Naive thymus-derived CD8-positive, alpha-beta T cell (primary cell): ENCODE measurements at regions not wholly inside any gene's neighbourhood (a gene's known extent, or its start where the extent isn't known, plus 50 kb on each side); places are given as distances from the start of the nearest gene placed in this dataset.

ENCODE experiments used
- ATAC-seq, 2 donors: fragments of 150-1000 bp; cut with Tn5 transposase in 1 of 2; sonication (Bioruptor Pico), chemical (Tn5 transposase) in 1 of 2; 1 replicate in 1 of 2; 2 replicates in 1 of 2; pipeline ENCODE4 v1.10.0; 2021; ENCODE audit warnings: mild to moderate bottlenecking in 2 of 2, moderate library complexity in 2 of 2
- POLR2A ChIA-PET: fragments of 350-600 bp; sonication (Branson Sonifier 250); formaldehyde crosslinking; loops from one replicate; lab custom pipeline; 2021; ENCODE audit warnings: antibody characterized with exemption; lab: Charles Lee
- DNase-seq, 10 donors: peaks; one replicate each; pipeline versions ENCODE4 v3.0.0 to v3.0.0-alpha.2; 2020 to 2022
- H3K27ac Mint-ChIP-seq, 10 donors: one replicate each; pipeline ENCODE4 v1.8.0; 2020 to 2022; ENCODE audit warnings: mild to moderate bottlenecking in 10 of 10, mixed read lengths in 10 of 10, moderate library complexity in 4 of 10, inconsistent platforms in 1 of 10
- H3K27me3 Mint-ChIP-seq, 5 donors: one replicate each; pipeline ENCODE4 v1.8.0; 2021 to 2022; ENCODE audit warnings: mixed read lengths in 5 of 5
- H3K36me3 Mint-ChIP-seq, 3 donors: one replicate each; pipeline ENCODE4 v1.8.0; 2020 to 2022; ENCODE audit warnings: mixed read lengths in 3 of 3, mild to moderate bottlenecking in 2 of 3, inconsistent platforms in 1 of 3
- H3K4me1 Mint-ChIP-seq, 4 donors: one replicate each; pipeline ENCODE4 v1.8.0; 2021 to 2022; ENCODE audit warnings: mixed read lengths in 4 of 4
- H3K4me3 Mint-ChIP-seq, 10 donors: one replicate each; pipeline ENCODE4 v1.8.0; 2020 to 2022; ENCODE audit warnings: mild to moderate bottlenecking in 10 of 10, mixed read lengths in 10 of 10, moderate library complexity in 6 of 10, inconsistent platforms in 1 of 10
- H3K9me3 Mint-ChIP-seq, 9 donors: one replicate each; pipeline ENCODE4 v1.8.0; 2020 to 2022; ENCODE audit warnings: mixed read lengths in 9 of 9, mild to moderate bottlenecking in 3 of 9, inconsistent platforms in 1 of 9, moderate library complexity in 1 of 9

DNA sequence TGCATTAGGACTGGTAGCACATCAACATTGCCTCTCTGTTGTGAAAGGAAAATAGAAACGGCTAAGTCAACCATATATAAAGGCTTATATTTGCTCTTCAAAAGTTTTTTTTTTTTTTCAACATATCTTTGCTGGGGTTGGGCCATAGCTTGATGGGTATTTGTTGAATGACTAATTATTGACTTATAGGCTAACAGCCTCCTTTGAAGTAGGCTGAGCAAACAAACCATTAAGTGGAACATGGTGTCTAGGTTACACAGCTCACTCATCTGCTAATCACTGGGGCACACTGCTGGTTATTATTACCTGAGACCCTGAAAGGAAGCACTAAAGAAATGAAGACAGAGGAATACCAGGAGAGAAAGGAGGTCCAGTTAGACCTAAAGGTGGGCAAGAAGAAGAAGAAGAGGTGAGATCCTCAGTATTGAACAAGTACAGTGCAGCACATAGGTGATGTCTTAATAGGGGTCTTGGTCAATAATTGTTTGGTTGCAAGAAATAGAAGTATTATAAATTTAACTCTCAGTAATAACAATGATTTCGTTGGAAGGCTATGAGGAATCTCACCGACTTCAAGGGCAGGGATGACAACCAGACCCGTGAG is 139.4 kb downstream of the RPLP1 start:
- ATAC-seq (no peak), DNase-seq (no peak)
- POLR2A ChIA-PET = interaction anchor here (0.7 kb wide), 1 partner anchor 10 kb away, joined by 4 read pairs; no protein-coding TSS in a partner anchor
- Mint-ChIP-seq H3K4me3 (no peak overlapping the region), H3K4me1 (peaks cover 7 to 23% (median 14%) of the 10 kb centered on the region in 4 donors), H3K27ac (no peak overlapping the region), H3K9me3 (no peaks in the 10 kb centered on the region), H3K36me3 (no peaks in the 10 kb centered on the region), H3K27me3 (peaks cover 1 to 8% (median 5%) of the 10 kb centered on the region in 5 donors)

- no peaks in the 10 kb centered on the region for H3K9me3 Mint-ChIP-seq
- no peak overlapping the region for H3K27ac Mint-ChIP-seq
- peaks cover 1 to 13% (median 8%) of the 10 kb centered on the region in 5 donors for H3K27me3 Mint-ChIP-seq
- no peaks in the 10 kb centered on the region for H3K36me3 Mint-ChIP-seq
- ATAC-seq (no peak), DNase-seq (no peak)
- no peak overlapping the region for H3K4me3 Mint-ChIP-seq
- POLR2A ChIA-PET = no interaction called here
- H3K4me1 Mint-ChIP-seq = peaks cover 7 to 23% (median 14%) of the 10 kb centered on the region in 4 donors
Observed at GRCh38 chr15:69592954-69593353, 140.3 kb downstream of the RPLP1 start.

DNA sequence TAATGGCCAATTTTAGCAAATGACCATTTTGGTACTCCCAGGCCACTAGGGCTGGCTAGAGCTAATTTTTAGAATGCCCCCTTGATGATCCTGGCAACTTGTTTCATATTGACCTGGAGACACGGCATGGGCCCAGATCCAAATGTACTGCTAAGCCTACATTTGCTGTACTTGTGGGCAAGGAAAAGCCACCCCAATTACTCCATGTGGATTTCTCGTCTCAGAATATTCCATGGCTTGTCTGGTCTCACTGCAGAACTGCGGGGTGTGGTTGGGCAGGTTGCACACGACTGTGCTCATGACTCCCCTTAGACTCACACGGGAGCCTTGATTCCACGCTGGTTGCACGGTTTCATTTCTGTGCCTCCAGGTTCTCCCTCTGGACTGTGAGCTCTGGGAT is 140.9 kb downstream of the RPLP1 start:
- POLR2A ChIA-PET = no interaction called here
- Mint-ChIP-seq H3K9me3 (no peaks in the 10 kb centered on the region), H3K27ac (no peak overlapping the region), H3K36me3 (no peaks in the 10 kb centered on the region), H3K4me3 (no peak overlapping the region), H3K27me3 (peaks cover 2 to 19% (median 12%) of the 10 kb centered on the region in 5 donors), H3K4me1 (peaks cover 7 to 23% (median 14%) of the 10 kb centered on the region in 4 donors)
- DNase-seq = no peak
- no peak for ATAC-seq

GRCh38 chr15:69593981-69594966 is 141.7 kb downstream of the RPLP1 start:
- Mint-ChIP-seq H3K9me3 (no peaks in the 10 kb centered on the region), H3K27ac (peak overlapping the region in 1 of 10 donors; percentile 20), H3K4me1 (peaks cover 7 to 23% (median 14%) of the 10 kb centered on the region in 4 donors), H3K27me3 (peaks cover 2 to 27% (median 17%) of the 10 kb centered on the region in 5 donors), H3K36me3 (no peaks in the 10 kb centered on the region), H3K4me3 (peak overlapping the region in 3 of 10 donors; percentile 39 to 49 (median 43))
- DNase-seq (no peak), ATAC-seq (peak; percentile 37 to 44)
- POLR2A ChIA-PET = no interaction called here

GRCh38 chr15:69595009-69595791 is 142.6 kb downstream of the RPLP1 start:
- ATAC-seq (no peak), DNase-seq (no peak)
- H3K36me3 Mint-ChIP-seq = no peaks in the 10 kb centered on the region
- H3K27ac Mint-ChIP-seq = peak overlapping the region in 1 of 10 donors; percentile 20
- H3K4me1 Mint-ChIP-seq = peaks cover 7 to 23% (median 14%) of the 10 kb centered on the region in 4 donors
- H3K9me3 Mint-ChIP-seq = no peaks in the 10 kb centered on the region
- peaks cover 2 to 29% (median 18%) of the 10 kb centered on the region in 5 donors for H3K27me3 Mint-ChIP-seq
- peak overlapping the region in 1 of 10 donors; percentile 49 for H3K4me3 Mint-ChIP-seq
- POLR2A ChIA-PET = no interaction called here

DNA sequence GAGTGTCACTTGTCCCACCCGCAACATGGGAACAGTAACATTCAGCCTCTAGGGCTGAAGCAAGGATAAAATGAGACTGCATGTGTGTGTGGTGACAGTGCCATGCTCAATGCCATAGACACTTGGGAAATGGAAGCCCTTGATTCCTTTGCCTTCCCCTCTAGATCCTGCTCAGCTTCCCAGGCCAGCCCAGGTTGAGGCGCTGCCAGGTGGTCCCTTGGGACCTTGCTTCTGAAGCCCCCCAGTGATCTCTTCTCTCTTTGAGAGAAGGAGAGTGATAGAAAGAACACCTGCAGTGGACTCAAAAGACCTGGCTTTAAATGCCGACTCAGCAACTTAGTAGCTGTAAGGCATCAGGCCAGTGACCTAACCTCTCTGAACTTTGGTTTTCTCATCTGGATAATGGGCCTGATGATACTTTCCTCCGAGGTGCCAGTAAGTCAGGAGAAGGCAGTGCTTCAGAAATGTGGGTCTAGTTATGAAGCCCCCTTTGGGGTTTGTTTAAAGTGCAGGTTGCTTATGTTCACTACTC is 144.5 kb downstream of the RPLP1 start:
- ATAC-seq (no peak), DNase-seq (no peak)
- H3K4me1 Mint-ChIP-seq = peaks cover 7 to 23% (median 14%) of the 10 kb centered on the region in 4 donors
- no peaks in the 10 kb centered on the region for H3K9me3 Mint-ChIP-seq
- peaks cover 2 to 30% (median 17%) of the 10 kb centered on the region in 5 donors for H3K27me3 Mint-ChIP-seq
- POLR2A ChIA-PET = no interaction called here
- H3K27ac Mint-ChIP-seq = peak overlapping the region in 1 of 10 donors; percentile 15
- H3K36me3 Mint-ChIP-seq = no peaks in the 10 kb centered on the region
- H3K4me3 Mint-ChIP-seq = no peak overlapping the region

- DNase-seq (no peak), ATAC-seq (no peak)
- H3K27ac Mint-ChIP-seq = peak overlapping the region in 1 of 10 donors; percentile 55
- no peak overlapping the region for H3K4me3 Mint-ChIP-seq
- peaks cover 7 to 17% (median 13%) of the 10 kb centered on the region in 4 donors for H3K4me1 Mint-ChIP-seq
- H3K36me3 Mint-ChIP-seq = no peaks in the 10 kb centered on the region
- peaks cover 2 to 38% (median 21%) of the 10 kb centered on the region in 5 donors for H3K27me3 Mint-ChIP-seq
- H3K9me3 Mint-ChIP-seq = no peaks in the 10 kb centered on the region
- POLR2A ChIA-PET = no interaction called here
Observed at GRCh38 chr15:69599271-69599670, 146.7 kb downstream of the RPLP1 start.

DNA sequence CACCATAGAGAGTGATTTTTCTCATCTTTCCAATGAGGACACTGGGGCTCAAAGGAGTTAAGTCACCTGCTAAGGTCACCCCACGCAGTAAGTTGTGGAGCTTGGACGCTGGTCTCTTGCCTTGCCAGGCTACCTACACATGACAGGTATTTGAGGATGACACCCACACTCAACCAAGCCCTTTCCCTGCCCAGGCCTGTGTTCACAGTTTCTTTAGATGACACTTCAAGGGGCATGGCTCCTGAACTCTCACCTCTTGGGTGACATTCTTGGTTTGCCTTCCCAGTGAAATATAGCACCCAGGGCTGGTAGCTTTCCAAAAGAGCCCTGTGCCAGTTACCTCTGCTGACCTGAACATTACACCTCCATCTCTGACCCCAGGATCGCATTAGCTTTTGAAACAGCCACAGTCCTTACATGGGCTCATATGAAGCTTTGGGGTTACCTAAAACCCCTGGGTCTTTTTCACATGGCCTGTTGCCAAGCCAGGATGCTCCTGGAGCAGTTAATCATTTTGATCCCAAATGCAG is 148.0 kb downstream of the RPLP1 start:
- Mint-ChIP-seq H3K4me1 (peaks cover 1 to 6% (median 5%) of the 10 kb centered on the region in 4 donors), H3K27me3 (peaks cover 2 to 37% (median 21%) of the 10 kb centered on the region in 5 donors), H3K27ac (no peak overlapping the region), H3K9me3 (no peaks in the 10 kb centered on the region), H3K4me3 (no peak overlapping the region), H3K36me3 (no peaks in the 10 kb centered on the region)
- POLR2A ChIA-PET = no interaction called here
- no peak for ATAC-seq
- DNase-seq = no peak

GRCh38 chr15:69601711-69602504 is 149.3 kb downstream of the RPLP1 start:
- Mint-ChIP-seq H3K27ac (no peak overlapping the region), H3K27me3 (peaks cover 2 to 31% (median 16%) of the 10 kb centered on the region in 5 donors), H3K36me3 (no peaks in the 10 kb centered on the region), H3K4me1 (peaks cover 5 to 10% (median 7%) of the 10 kb centered on the region in 4 donors), H3K4me3 (no peak overlapping the region), H3K9me3 (no peaks in the 10 kb centered on the region)
- DNase-seq (no peak), ATAC-seq (no peak)
- POLR2A ChIA-PET = interaction anchor here (0.5 kb wide), 1 partner anchor 10 kb away, joined by 4 read pairs; no protein-coding TSS in a partner anchor

DNA sequence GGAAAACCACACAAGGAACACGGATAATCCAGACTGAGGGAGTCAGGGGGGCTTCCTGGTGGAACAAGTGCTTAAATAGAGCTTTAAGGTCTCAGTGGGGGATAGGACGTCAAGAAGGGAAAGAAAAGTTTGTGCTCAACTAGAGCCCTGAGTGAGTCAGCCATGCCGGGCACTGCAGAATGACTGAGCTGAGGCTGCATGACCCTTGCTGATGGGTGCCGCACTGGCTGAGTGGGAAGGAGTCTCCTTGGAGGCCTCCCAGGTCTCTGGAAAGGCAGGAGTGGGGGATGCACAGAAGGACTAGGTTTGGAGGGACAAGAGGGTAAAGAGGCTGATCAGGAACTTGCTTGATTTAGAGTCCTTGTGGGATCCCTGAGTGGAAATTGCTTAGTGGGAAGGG is 150.3 kb downstream of the RPLP1 start:
- H3K4me3 Mint-ChIP-seq = no peak overlapping the region

GRCh38 chr15:69603369-69604071 is 150.9 kb downstream of the RPLP1 start:
- Mint-ChIP-seq H3K4me3 (no peak overlapping the region), H3K36me3 (no peaks in the 10 kb centered on the region), H3K9me3 (no peaks in the 10 kb centered on the region), H3K27me3 (peaks cover 0 to 19% (median 10%) of the 10 kb centered on the region in 5 donors), H3K27ac (peak overlapping the region in 1 of 10 donors; percentile 53), H3K4me1 (peaks cover 5 to 10% (median 7%) of the 10 kb centered on the region in 4 donors)
- ATAC-seq = no peak
- POLR2A ChIA-PET = no interaction called here
- no peak for DNase-seq

More for the DNA sequence above, 150.3 kb downstream of the RPLP1 start:
- Mint-ChIP-seq H3K9me3 (no peaks in the 10 kb centered on the region), H3K27me3 (peaks cover 2 to 25% (median 13%) of the 10 kb centered on the region in 5 donors), H3K36me3 (no peaks in the 10 kb centered on the region), H3K4me1 (peaks cover 5 to 10% (median 7%) of the 10 kb centered on the region in 4 donors), H3K27ac (no peak overlapping the region)
- no peak for ATAC-seq
- POLR2A ChIA-PET = no interaction called here
- no peak for DNase-seq
